ENCODE measurements at regions not wholly inside any gene's neighbourhood (a gene's known extent, or its start where the extent isn't known, plus 50 kb on each side); places are given as distances from the start of the nearest gene placed in this dataset.

GRCh38 chr2:168340931-168341330, 93.5 kb upstream of the STK39 start:
- no peak for DNase-seq

- no peak for DNase-seq
Measured at GRCh38 chr2:168343586-168343985, 96.2 kb upstream of the STK39 start.

- DNase-seq = no peak
Measured at GRCh38 chr2:168344706-168345105, 97.3 kb upstream of the STK39 start.

- DNase-seq = no peak
Measured at GRCh38 chr2:168345601-168346000, 98.2 kb upstream of the STK39 start.

GRCh38 chr2:168346725-168347477, 99.5 kb upstream of the STK39 start:
- DNase-seq = peak; percentile 87

- peak; percentile 83 for DNase-seq
Measured at GRCh38 chr2:168348076-168348475, 100.7 kb upstream of the STK39 start.

GRCh38 chr2:168350380-168350779, 103.0 kb upstream of the STK39 start:
- DNase-seq = peak; percentile 31

- DNase-seq = no peak
Measured at GRCh38 chr2:168353251-168353650, 102.8 kb upstream of the CERS6 start.

GRCh38 chr2:168354499-168354898, 101.6 kb upstream of the CERS6 start:
- DNase-seq = no peak

GRCh38 chr2:168355121-168355520, 101.0 kb upstream of the CERS6 start:
- no peak for DNase-seq

GRCh38 chr2:168355779-168356476, 100.1 kb upstream of the CERS6 start:
- no peak for DNase-seq

- peak; percentile 78 for DNase-seq
Measured at GRCh38 chr2:168356477-168356835, 99.6 kb upstream of the CERS6 start.

- DNase-seq = peak; percentile 28
Measured at GRCh38 chr2:168357797-168358472, 98.1 kb upstream of the CERS6 start.

GRCh38 chr2:168359082-168359481, 97.0 kb upstream of the CERS6 start:
- no peak for DNase-seq

- no peak for DNase-seq
Measured at GRCh38 chr2:168363347-168364092, 92.6 kb upstream of the CERS6 start.

- no peak for DNase-seq
Measured at GRCh38 chr2:168365094-168365621, 90.9 kb upstream of the CERS6 start.

GRCh38 chr2:168369031-168369430, 87.0 kb upstream of the CERS6 start:
- no peak for DNase-seq

- DNase-seq = no peak
Measured at GRCh38 chr2:168371273-168372019, 84.6 kb upstream of the CERS6 start.

GRCh38 chr2:168373468-168373867, 82.6 kb upstream of the CERS6 start:
- DNase-seq = no peak

GRCh38 chr2:168375195-168375798, 80.8 kb upstream of the CERS6 start:
- no peak for DNase-seq

GRCh38 chr2:168378960-168379669, 77.0 kb upstream of the CERS6 start:
- no peak for DNase-seq

Measured in NCI-H82 (cell line).